ENCODE measurements at regions not wholly inside any gene's neighbourhood (a gene's known extent, or its start where the extent isn't known, plus 50 kb on each side); places are given as distances from the start of the nearest gene placed in this dataset.

- Histone ChIP-seq H3K4me1 (no peaks in the 10 kb centered on the region), H3K9me3 (no peaks in the 10 kb centered on the region), H3K36me3 (no peaks in the 10 kb centered on the region), H3K4me3 (replicated peaks in 1 of 3) (no peak overlapping the region), H3K27ac (no peak overlapping the region), H3K27me3 (no peaks in the 10 kb centered on the region)
- no peak for TF ChIP-seq POLR2A (IDR thresholded peaks at IDR 0.05)
- TF ChIP-seq, protein P1, sequence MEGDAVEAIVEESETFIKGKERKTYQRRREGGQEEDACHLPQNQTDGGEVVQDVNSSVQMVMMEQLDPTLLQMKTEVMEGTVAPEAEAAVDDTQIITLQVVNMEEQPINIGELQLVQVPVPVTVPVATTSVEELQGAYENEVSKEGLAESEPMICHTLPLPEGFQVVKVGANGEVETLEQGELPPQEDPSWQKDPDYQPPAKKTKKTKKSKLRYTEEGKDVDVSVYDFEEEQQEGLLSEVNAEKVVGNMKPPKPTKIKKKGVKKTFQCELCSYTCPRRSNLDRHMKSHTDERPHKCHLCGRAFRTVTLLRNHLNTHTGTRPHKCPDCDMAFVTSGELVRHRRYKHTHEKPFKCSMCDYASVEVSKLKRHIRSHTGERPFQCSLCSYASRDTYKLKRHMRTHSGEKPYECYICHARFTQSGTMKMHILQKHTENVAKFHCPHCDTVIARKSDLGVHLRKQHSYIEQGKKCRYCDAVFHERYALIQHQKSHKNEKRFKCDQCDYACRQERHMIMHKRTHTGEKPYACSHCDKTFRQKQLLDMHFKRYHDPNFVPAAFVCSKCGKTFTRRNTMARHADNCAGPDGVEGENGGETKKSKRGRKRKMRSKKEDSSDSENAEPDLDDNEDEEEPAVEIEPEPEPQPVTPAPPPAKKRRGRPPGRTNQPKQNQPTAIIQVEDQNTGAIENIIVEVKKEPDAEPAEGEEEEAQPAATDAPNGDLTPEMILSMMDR (IDR thresholded peaks at IDR 0.05) = no peak
- no peak for DNase-seq
- 89 to 90% methylated on average over 6 of the region's 6 CpGs for WGBS, 2 donors
- intact Hi-C loops (cut with DNase I) = no loop called here
Measured at GRCh38 chr7:155874010-155874409, 61.7 kb upstream of the SHH start.

- TF ChIP-seq, protein P1 (IDR thresholded peaks at IDR 0.05) = no peak
- no peak for TF ChIP-seq POLR2A (IDR thresholded peaks at IDR 0.05)
- Histone ChIP-seq H3K4me3 (replicated peaks in 1 of 3) (no peak overlapping the region), H3K27ac (no peak overlapping the region), H3K9me3 (no peaks in the 10 kb centered on the region), H3K36me3 (no peaks in the 10 kb centered on the region), H3K4me1 (no peaks in the 10 kb centered on the region), H3K27me3 (no peaks in the 10 kb centered on the region)
- intact Hi-C loops (cut with DNase I) = no loop called here
- peak in 1 of 2 donors; percentile 14 for DNase-seq
- 57 to 64% methylated on average over 15 of the region's 15 CpGs for whole genome bisulfite sequencing, 2 donors
Measured at GRCh38 chr7:155872678-155873369, 60.6 kb upstream of the SHH start.

GRCh38 chr7:155871211-155871610, 58.9 kb upstream of the SHH start:
- TF ChIP-seq POLR2A (IDR thresholded peaks at IDR 0.05) = no peak
- TF ChIP-seq, protein P1 (IDR thresholded peaks at IDR 0.05) = no peak
- 92 to 96% methylated on average over 7 of the region's 7 CpGs for WGBS, 2 donors

DNA sequence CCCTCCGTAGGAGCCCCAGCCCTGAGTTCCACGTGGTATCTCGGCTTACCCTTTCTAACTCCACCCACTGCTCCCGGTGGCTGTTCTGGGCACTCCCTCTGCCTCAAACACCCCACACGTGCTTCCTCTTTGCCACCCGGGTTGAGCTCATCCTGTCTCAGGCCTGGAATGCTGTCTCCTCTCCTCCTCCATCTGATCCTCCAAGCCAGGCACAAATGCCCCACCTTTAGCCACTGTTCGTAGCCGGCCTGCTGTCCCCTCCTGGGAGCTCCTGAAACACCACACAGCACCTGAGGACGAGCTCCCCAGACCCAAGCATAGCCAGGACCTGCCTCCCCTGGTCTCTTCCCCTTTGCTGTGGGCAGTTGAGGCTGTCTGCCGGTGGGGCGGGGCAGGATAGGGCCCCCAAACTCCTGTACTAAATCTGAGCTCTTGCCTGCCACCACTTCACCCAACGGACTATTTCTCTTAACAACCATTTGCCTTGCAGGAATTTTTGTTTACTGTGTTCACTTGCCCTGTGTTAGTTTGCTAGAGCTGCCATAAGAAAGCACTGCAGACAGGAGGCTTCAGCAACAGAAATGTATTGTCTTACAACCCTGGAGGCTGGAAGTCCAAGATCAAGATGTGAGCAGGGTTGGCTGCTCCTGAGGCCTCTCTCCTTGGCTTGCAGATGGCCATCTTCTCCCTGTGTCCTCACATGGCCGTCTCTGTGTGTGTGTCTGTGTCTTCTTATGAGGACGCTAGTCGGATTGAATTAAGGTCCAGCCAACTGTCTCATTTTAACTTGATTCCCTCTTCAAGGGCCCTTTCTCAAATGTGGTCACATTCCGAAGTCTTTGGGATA, 58.3 kb upstream of the SHH start:
- 83 to 85% methylated on average over 16 of the region's 16 CpGs for WGBS, 2 donors

More at GRCh38 chr7:155871211-155871610, 58.9 kb upstream of the SHH start:
- no peak for DNase-seq
- H3K27ac ChIP-seq = no peak overlapping the region
- H3K27me3 ChIP-seq = no peaks in the 10 kb centered on the region
- H3K9me3 ChIP-seq = no peaks in the 10 kb centered on the region
- no peaks in the 10 kb centered on the region for H3K36me3 ChIP-seq
- H3K4me3 ChIP-seq (replicated peaks in 1 of 3) = no peak overlapping the region
- H3K4me1 ChIP-seq = no peaks in the 10 kb centered on the region
- intact Hi-C loops (cut with DNase I) = no loop called here

More for the DNA sequence above, 58.3 kb upstream of the SHH start:
- Histone ChIP-seq H3K27ac (no peak overlapping the region), H3K9me3 (no peaks in the 10 kb centered on the region), H3K27me3 (no peaks in the 10 kb centered on the region), H3K36me3 (no peaks in the 10 kb centered on the region), H3K4me1 (no peaks in the 10 kb centered on the region), H3K4me3 (replicated peaks in 1 of 3) (no peak overlapping the region)
- intact Hi-C loops (cut with DNase I) = no loop called here
- no peak for TF ChIP-seq POLR2A (IDR thresholded peaks at IDR 0.05)
- TF ChIP-seq, protein P1 (IDR thresholded peaks at IDR 0.05) = no peak
- DNase-seq = no peak

Data from thyroid gland (tissue), 4 donors.